ENCODE measurements at regions not wholly inside any gene's neighbourhood (a gene's known extent, or its start where the extent isn't known, plus 50 kb on each side); places are given as distances from the start of the nearest gene placed in this dataset.

DNA sequence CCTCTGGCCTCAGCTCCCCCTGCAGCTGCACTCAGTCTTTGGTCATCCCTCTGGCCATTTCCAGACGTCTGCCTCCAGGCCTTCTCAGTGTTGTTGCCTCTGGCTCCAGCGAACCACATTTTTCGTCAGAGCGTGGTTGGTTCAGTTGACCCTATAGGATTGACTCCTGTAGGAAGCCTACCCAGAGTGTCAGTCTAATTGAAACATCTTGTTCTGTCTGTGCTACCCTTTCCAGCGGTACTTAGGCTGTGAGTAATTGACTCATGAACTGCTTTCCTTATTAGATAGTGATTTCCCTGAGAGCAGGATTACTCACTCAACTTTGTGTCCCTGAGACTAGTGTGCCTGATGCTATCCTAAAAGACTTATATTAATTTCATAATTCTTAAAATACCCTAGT lies 373.2 kb downstream of the ATP23 start:
- TF ChIP-seq, protein P1, sequence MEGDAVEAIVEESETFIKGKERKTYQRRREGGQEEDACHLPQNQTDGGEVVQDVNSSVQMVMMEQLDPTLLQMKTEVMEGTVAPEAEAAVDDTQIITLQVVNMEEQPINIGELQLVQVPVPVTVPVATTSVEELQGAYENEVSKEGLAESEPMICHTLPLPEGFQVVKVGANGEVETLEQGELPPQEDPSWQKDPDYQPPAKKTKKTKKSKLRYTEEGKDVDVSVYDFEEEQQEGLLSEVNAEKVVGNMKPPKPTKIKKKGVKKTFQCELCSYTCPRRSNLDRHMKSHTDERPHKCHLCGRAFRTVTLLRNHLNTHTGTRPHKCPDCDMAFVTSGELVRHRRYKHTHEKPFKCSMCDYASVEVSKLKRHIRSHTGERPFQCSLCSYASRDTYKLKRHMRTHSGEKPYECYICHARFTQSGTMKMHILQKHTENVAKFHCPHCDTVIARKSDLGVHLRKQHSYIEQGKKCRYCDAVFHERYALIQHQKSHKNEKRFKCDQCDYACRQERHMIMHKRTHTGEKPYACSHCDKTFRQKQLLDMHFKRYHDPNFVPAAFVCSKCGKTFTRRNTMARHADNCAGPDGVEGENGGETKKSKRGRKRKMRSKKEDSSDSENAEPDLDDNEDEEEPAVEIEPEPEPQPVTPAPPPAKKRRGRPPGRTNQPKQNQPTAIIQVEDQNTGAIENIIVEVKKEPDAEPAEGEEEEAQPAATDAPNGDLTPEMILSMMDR (IDR thresholded peaks at IDR 0.05) = no peak
- TF ChIP-seq ZFX (IDR thresholded peaks at IDR 0.05; ENCODE audit: borderline replicate concordance) = no peak
